ENCODE measurements at regions not wholly inside any gene's neighbourhood (a gene's known extent, or its start where the extent isn't known, plus 50 kb on each side); places are given as distances from the start of the nearest gene placed in this dataset.
"Not testable (repeated sequence)": the region's sequence is repeated elsewhere in the genome, so short reads cannot be mapped to it uniquely, and the experiment has no call there.

- DNase-seq, result no peak
These were observed 487.0 kb upstream of the FANCL start for GRCh38 chr2:58727981-58728656.

- no peak for DNase-seq
These were observed 480.9 kb upstream of the FANCL start for GRCh38 chr2:58721912-58722591.

- DNase-seq, result no peak
These were observed 479.9 kb upstream of the FANCL start for GRCh38 chr2:58720770-58721697.

GRCh38 chr2:58720033-58720769 lies 479.1 kb upstream of the FANCL start:
- DNase-seq, result no peak

GRCh38 chr2:58715344-58715743 lies 474.2 kb upstream of the FANCL start:
- DNase-seq, result no peak

GRCh38 chr2:58714238-58714637 lies 473.1 kb upstream of the FANCL start:
- DNase-seq, result no peak

- no peak for DNase-seq
These were observed 469.7 kb upstream of the FANCL start for GRCh38 chr2:58710795-58711279.

GRCh38 chr2:58709687-58710354 lies 468.7 kb upstream of the FANCL start:
- no peak for DNase-seq

GRCh38 chr2:58709274-58709673 lies 468.1 kb upstream of the FANCL start:
- no peak for DNase-seq

GRCh38 chr2:58708565-58708964 lies 467.4 kb upstream of the FANCL start:
- DNase-seq, result no peak

GRCh38 chr2:58702302-58702885 lies 461.3 kb upstream of the FANCL start:
- no peak for DNase-seq

- peak in 1 of 5 experiments; percentile 10 for DNase-seq
These were observed 460.7 kb upstream of the FANCL start for GRCh38 chr2:58701688-58702301.

GRCh38 chr2:58700591-58700990 lies 459.5 kb upstream of the FANCL start:
- no peak for DNase-seq

- no peak for DNase-seq
These were observed 458.3 kb upstream of the FANCL start for GRCh38 chr2:58699411-58699810.

- DNase-seq, result no peak
These were observed 457.5 kb upstream of the FANCL start for GRCh38 chr2:58698620-58699019.

GRCh38 chr2:58694114-58694513 lies 453.0 kb upstream of the FANCL start:
- DNase-seq, result not testable (repeated sequence)

- not testable (repeated sequence) for DNase-seq
These were observed 449.9 kb upstream of the FANCL start for GRCh38 chr2:58691041-58691440.

- DNase-seq, result no peak
These were observed 447.7 kb upstream of the FANCL start for GRCh38 chr2:58688813-58689212.

- no peak for DNase-seq
These were observed 445.7 kb upstream of the FANCL start for GRCh38 chr2:58686776-58687175.

- DNase-seq, result no peak
These were observed 439.7 kb upstream of the FANCL start for GRCh38 chr2:58680755-58681310.

- no peak for DNase-seq
These were observed 436.6 kb upstream of the FANCL start for GRCh38 chr2:58677748-58678147.

Data from T-helper 2 cell (primary cell).